ENCODE measurements at regions not wholly inside any gene's neighbourhood (a gene's known extent, or its start where the extent isn't known, plus 50 kb on each side); places are given as distances from the start of the nearest gene placed in this dataset.

GRCh38 chr16:27690608-27691007 is 140.7 kb downstream of the KATNIP start:
- no peak for TF ChIP-seq EGR1 (IDR thresholded peaks at IDR 0.05; ENCODE audit: low read depth)
- no peak for TF ChIP-seq POLR2AphosphoS5 (IDR thresholded peaks at IDR 0.05; ENCODE audit: low read depth, low read length)
- no peak for TF ChIP-seq TCF7L2 (IDR thresholded peaks at IDR 0.05; ENCODE audit: borderline replicate concordance, extremely low read depth, insufficient read depth, insufficient read length)
- TF ChIP-seq CTCF (IDR thresholded peaks at IDR 0.05 in 2 of 3, conservative IDR thresholded peaks at IDR 0.05 in 1 of 3; ENCODE audit: borderline replicate concordance in 1 of 3, insufficient read depth in 1 of 3, low read depth in 2 of 3, low read length in 2 of 3), result peak; percentile 59 to 85 (median 83); a peak in 5 of 6 replicates
- TF ChIP-seq SRF (IDR thresholded peaks at IDR 0.05; ENCODE audit: low read depth), result no peak
- no peak for TF ChIP-seq SIN3A (IDR thresholded peaks at IDR 0.05; ENCODE audit: low read depth)
- no peak for TF ChIP-seq SP1 (IDR thresholded peaks at IDR 0.05; ENCODE audit: low read depth)
- TF ChIP-seq EZH2phosphoT487 (IDR thresholded peaks at IDR 0.05; ENCODE audit: borderline replicate concordance), result no peak
